BJ (cell line): ENCODE measurements at regions not wholly inside any gene's neighbourhood (a gene's known extent, or its start where the extent isn't known, plus 50 kb on each side); places are given as distances from the start of the nearest gene placed in this dataset.
A peak's percentile ranks its signal among the peaks of the same experiment; 100 is the strongest.
"Not testable (repeated sequence)": the region's sequence is repeated elsewhere in the genome, so short reads cannot be mapped to it uniquely, and the experiment has no call there.

ENCODE experiments used
- CTCF ChIA-PET: fragments of 350-600 bp; formaldehyde crosslinking; extraction: SDS; loops from one replicate; lab custom pipeline; 2021; ENCODE audit warnings: antibody characterized with exemption, inconsistent platforms; lab: Yijun Ruan, JAX
- POLR2A ChIA-PET: fragments of 300-600 bp; sonication (Branson Sonifier 250); formaldehyde crosslinking; extraction: SDS; loops from one replicate; lab custom pipeline; 2021; ENCODE audit warnings: antibody characterized with exemption; lab: Charles Lee
- DNase-seq: peaks from one replicate; pipeline ENCODE4 v3.0.0-alpha.2; 2011; ENCODE audit warnings: low read depth
- H3K27me3 ChIP-seq: 2 replicates; pipeline ENCODE4 v1.6.0; 2011; ENCODE audit warnings: low read length; ENCODE audit not compliant: control insufficient read depth, insufficient read depth
- H3K36me3 ChIP-seq: 2 replicates; pipeline ENCODE4 v1.5.1; 2011; ENCODE audit warnings: low read length; ENCODE audit not compliant: control insufficient read depth, insufficient read depth
- H3K4me3 ChIP-seq: 2 replicates; pipeline ENCODE4 v1.5.1; 2011; ENCODE audit warnings: low read depth, mild to moderate bottlenecking, control low read depth, low read length
- TF ChIP-seq, protein P1 (sequence below): IDR thresholded peaks from 2 replicates; pipeline ENCODE4 v1.5.1; 2011; ENCODE audit warnings: low read depth, mild to moderate bottlenecking, control low read depth, inconsistent platforms, low read length, moderate library complexity; ENCODE audit not compliant: insufficient read depth

DNA sequence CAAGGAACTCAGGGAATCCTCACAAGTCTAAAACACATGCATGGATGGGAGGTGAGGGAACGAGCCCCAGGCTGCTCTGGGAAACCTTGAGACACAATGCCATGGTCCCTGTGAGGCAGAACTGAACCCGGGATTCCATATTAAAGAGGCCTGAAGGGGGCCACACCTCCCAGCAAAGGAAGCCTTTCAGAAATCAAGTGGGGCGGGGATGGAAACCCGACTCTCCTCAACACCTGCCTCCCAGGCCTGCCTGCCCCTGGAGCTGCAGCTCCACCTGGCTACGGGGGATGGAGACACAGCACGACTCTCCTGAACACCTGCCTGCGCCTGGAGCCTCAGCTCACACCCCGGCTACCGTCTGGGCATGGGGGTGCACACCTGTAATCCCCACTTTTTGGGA, 77.8 kb upstream of the LPCAT1 start:
- POLR2A ChIA-PET = not testable (repeated sequence)

DNA sequence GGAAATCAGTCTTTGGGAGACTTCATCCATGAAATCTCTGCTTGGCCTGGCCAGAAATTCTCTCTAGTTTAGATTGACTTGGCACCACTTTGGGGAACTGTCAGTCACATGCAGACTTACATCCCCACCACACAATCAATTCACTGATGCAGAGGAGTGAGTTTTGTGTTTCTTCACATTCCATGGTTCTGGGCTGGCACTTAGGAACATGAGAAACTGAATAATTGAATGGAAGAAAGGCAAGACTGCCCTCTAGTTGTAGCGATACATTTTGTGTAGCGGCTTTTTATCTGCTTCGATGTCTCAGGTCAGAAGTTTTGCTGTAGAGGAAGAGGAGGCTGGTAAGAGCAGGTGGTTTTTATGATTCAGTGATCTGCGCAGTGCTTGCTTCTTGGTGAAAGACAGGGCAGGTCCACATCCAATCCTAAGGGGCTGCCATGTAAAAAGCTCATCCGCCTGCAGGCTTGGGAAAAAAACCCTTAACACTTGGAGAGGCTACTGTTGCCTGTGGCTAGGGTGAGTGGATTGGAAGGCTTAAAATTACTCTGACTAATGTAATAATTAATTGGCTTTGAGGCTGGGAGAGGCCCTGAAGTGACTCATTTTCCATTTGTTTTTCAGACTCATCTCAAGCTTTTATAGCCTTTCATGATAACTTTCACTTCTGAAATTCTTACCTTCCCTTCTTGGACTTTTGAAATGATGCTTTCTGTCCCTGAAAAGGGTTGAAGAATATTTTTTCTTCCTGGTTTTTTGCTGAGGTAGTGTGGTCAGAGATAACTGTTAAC, 75.4 kb upstream of the LPCAT1 start:
- H3K4me3 ChIP-seq, CTCF ChIA-PET, H3K36me3 ChIP-seq, POLR2A ChIA-PET, H3K27me3 ChIP-seq: not testable (repeated sequence)
- DNase-seq = peak; percentile 7
- TF ChIP-seq, protein P1, sequence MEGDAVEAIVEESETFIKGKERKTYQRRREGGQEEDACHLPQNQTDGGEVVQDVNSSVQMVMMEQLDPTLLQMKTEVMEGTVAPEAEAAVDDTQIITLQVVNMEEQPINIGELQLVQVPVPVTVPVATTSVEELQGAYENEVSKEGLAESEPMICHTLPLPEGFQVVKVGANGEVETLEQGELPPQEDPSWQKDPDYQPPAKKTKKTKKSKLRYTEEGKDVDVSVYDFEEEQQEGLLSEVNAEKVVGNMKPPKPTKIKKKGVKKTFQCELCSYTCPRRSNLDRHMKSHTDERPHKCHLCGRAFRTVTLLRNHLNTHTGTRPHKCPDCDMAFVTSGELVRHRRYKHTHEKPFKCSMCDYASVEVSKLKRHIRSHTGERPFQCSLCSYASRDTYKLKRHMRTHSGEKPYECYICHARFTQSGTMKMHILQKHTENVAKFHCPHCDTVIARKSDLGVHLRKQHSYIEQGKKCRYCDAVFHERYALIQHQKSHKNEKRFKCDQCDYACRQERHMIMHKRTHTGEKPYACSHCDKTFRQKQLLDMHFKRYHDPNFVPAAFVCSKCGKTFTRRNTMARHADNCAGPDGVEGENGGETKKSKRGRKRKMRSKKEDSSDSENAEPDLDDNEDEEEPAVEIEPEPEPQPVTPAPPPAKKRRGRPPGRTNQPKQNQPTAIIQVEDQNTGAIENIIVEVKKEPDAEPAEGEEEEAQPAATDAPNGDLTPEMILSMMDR = peak; percentile 26; the same call in 1 of the 2 replicates

More for the DNA sequence above, 77.8 kb upstream of the LPCAT1 start:
- not testable (repeated sequence) for H3K36me3 ChIP-seq, H3K4me3 ChIP-seq, H3K27me3 ChIP-seq, DNase-seq
- CTCF ChIA-PET = interaction anchor here (1.0 kb wide), 1 partner anchor 60 kb away, joined by 3 read pairs; no protein-coding TSS in a partner anchor

DNA sequence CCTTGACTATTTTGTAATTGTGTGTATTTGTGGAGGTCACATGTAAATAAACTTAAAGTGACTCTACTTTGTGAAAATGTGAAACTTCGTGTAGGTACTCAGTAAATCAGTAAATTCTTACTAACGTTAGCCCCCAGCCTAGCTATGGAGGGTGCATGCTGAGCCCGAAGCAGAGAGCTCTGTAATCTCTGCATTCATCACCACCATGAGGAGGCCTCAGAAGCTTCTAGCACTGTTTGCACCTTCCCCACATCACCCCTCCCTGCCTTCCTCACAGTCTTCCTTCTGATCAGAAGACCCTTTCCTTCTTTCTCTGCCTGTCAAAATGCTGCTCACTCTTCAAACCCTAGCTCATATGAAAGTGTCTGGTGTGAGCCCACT, 73.3 kb upstream of the LPCAT1 start:
- POLR2A ChIA-PET, DNase-seq, H3K4me3 ChIP-seq, H3K27me3 ChIP-seq, H3K36me3 ChIP-seq, CTCF ChIA-PET: not testable (repeated sequence)

DNA sequence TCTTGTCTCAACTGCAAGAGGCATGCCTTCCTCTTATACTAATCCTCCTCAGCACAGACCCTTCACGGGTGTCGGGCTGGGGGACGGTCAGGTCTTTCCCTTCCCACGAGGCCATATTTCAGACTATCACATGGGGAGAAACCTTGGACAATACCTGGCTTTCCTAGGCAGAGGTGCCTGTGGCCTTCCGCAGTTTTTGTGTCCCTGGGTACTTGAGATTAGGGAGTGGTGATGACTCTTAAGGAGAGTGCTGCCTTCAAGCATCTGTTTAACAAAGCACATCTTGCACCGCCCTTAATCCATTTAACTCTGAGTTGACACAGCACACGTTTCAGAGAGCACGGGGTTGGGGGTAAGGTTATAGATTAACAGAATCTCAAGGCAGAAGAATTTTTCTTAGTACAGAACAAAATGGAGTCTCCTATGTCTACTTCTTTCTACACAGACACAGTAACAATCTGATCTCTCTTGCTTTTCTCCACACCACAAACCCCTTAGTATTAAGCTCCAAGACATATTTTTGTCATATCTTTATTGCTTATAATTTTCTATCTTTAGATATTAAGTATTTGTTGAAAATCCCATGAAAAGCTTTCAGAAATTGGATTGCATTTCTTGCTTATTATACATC, 72.8 kb upstream of the LPCAT1 start:
- POLR2A ChIA-PET, H3K4me3 ChIP-seq, H3K27me3 ChIP-seq, H3K36me3 ChIP-seq, DNase-seq, CTCF ChIA-PET: not testable (repeated sequence)

DNA sequence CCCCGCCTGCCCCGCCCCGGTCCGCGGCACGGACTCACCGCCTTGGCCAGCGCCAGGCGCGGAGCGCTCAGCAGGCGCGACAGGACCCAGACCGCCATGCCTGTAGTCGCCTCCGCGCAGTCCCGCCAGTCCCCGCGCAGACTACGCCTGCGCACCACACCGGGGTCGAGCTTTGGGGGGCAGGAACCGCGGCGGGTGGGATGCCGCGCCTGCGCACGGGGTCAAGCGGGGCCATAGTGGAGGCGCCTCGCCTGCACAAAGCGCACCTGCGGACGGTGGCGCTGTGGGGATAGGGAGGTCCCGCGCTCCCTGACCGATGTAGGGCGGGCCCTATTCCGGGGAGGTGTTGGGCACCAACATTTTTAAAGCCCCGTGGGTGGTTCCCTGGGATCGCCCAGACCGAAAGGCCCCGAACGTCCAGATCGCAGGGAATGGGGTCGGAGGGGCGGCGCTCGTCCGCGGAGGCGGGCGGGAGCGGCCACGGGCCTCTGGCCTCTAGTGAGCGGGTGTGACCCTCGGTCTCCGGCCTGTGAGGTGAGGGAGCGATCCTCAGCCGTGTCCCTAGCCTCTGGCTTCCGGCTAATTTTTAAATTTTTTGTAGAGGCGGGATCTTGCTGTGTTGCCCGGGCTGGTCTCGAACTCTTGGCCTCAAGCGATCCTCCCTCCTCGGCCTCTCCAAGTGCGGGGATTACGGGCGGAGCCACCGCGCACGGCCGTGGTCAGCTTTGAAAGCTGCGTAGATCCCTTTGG, 70.8 kb upstream of the LPCAT1 start:
- TF ChIP-seq, protein P1 = peak; percentile 61
- H3K36me3 ChIP-seq = no peaks in the 10 kb centered on the region
- peak overlapping the region; percentile 64 for H3K4me3 ChIP-seq
- DNase-seq = no peak
- H3K27me3 ChIP-seq = no peaks in the 10 kb centered on the region
- CTCF ChIA-PET = interaction anchor here (0.6 to 1.6 kb wide), 6 partner anchors 9 to 665 kb away, joined by 3 to 7 read pairs (median 3); no protein-coding TSS in a partner anchor
- POLR2A ChIA-PET = no interaction called here

DNA sequence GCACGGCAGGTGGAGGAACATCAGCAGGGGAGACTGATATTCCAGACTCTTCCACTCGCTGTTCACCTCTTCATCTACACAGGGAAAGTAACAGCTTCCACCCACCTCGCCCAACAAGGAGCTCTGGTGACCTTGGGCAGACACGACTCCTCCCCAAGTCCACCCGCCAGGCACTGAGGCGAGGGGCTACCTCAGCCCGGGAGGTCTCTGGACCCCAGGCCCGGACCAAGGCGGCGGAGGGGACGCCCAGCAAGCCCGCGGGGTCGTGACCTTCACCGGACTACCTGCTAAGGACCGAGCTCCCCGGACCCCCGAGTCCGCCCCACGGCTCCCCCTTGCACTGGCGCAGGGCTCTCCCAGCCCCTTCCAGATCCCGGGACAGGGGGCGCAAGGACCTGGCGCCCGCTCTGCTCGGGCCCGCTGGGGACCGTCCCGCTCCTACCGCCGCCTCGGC, 70.2 kb upstream of the LPCAT1 start:
- ChIA-PET POLR2A (no interaction called here), CTCF (interaction anchor here (0.6 to 1.6 kb wide), 6 partner anchors 10 to 664 kb away, joined by 3 to 7 read pairs (median 3); no protein-coding TSS in a partner anchor)
- Histone ChIP-seq H3K36me3 (peaks cover 2% of the 10 kb centered on the region; the same call in 1 of the 2 replicates), H3K4me3 (peak overlapping the region; percentile 64), H3K27me3 (no peaks in the 10 kb centered on the region)
- TF ChIP-seq, protein P1 = no peak
- no peak for DNase-seq

DNA sequence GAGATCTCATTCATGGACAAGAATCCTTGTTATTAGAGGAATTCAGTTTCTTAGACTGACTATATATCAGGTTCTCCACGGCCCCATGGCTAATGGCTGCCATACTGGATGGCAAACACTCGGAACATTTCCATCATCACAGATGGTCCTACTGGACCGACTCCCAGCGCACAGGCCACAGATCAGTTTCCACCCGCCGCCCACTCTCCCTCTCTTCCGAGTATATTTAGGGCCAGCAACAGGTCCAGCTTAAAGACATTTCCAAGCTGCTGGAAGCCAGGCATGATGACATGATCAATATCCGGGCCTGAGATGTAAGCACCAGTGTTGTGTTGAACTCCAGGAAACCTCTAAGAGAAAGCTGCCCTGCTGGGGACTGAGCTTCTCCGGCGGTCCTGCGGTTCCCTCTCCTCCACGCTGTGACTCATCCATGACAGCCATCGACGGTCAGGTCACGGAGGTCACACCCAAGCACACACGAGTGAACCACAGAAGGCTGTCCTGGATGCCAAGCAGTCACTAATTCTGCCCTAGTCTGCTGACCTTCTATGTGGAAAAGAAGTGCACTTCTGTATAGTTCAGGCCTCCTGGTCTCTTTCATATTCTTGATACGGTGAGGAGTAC, 64.4 kb upstream of the LPCAT1 start:
- H3K27me3 ChIP-seq, H3K36me3 ChIP-seq, H3K4me3 ChIP-seq, POLR2A ChIA-PET, CTCF ChIA-PET, DNase-seq: not testable (repeated sequence)

DNA sequence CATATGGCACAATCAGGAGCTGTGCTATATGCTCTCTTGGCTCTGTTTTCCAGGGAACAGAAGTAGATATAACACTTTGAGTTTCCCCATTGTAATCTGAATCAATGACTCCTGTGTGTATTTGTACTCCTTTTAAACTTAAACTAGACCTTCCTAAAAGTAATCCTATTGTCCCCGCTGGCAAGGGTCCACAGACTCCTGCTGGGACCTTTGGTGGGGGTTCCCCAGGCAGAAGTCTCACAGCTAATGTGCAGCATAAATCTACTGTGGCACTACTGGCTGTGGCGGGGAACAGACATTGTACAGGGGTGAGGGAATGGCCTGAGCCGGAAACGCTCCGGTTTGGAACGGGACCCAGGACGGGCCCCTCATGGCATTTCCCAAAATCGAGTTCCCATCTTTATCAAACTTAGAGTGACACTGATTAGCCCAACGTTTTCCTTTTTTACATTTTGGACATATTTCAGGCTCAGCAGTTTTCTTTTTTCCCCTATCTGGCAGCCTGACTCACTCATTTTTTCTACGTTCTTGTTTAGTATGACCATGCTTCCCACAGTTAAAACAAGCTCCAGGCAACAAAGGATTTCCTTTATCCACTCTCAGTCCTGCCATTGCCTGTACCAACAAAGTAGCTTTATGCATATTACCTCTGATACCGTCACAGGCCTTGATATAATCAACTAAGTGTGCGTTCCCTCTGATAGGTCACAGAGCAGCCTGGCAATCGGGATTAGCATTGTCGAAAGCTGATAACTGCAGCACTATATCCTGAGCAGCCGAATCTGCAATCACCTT, 59.5 kb upstream of the LPCAT1 start:
- CTCF ChIA-PET = interaction anchor here (0.7 kb wide), 1 partner anchor 182 kb away, joined by 3 read pairs; no protein-coding TSS in a partner anchor
- H3K27me3 ChIP-seq, H3K4me3 ChIP-seq, POLR2A ChIA-PET, H3K36me3 ChIP-seq, DNase-seq: not testable (repeated sequence)
